ENCODE measurements at regions not wholly inside any gene's neighbourhood (a gene's known extent, or its start where the extent isn't known, plus 50 kb on each side); places are given as distances from the start of the nearest gene placed in this dataset.
"Not testable (repeated sequence)": the region's sequence is repeated elsewhere in the genome, so short reads cannot be mapped to it uniquely, and the experiment has no call there.

DNA sequence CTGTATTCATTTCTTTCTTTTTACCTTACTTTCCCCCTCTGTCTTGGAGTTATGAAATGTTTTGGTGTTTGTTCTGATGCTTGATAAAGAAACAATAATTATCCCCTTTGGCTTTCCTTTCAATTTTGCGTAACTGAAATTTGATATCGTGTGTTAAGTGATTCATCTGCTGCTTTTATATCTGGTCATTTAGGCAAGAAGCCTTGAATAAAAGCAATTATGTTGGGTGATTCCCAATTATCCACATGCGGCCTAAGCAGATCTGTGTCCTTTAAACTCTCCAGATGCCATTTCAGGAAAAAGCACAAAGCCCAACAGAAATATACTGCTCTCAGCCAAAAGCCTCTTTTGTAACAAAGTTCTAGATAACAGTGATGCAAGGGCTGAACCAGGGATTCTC lies 92.8 kb downstream of the TAF11L14 start:
- H3K36me3 ChIP-seq (ENCODE audit: insufficient read depth, low read length) = no peaks in the 10 kb centered on the region
- no peak overlapping the region for H3K9ac ChIP-seq (ENCODE audit: low read length)
- H3K27ac ChIP-seq (ENCODE audit: low read depth, low read length) = no peak overlapping the region
- H3K9me3 ChIP-seq (ENCODE audit: low read length) = no peaks in the 10 kb centered on the region
- H3K27me3 ChIP-seq (ENCODE audit: control insufficient read depth in 1 of 2, insufficient read depth in 2 of 2, low read length in 2 of 2) = no peaks in the 10 kb centered on the region
- no peaks in the 10 kb centered on the region for H3K4me1 ChIP-seq (ENCODE audit: insufficient read depth, low read length)
- H3K4me3 ChIP-seq (ENCODE audit: low read depth in 1 of 2, low read length in 2 of 2) = no peak overlapping the region

DNA sequence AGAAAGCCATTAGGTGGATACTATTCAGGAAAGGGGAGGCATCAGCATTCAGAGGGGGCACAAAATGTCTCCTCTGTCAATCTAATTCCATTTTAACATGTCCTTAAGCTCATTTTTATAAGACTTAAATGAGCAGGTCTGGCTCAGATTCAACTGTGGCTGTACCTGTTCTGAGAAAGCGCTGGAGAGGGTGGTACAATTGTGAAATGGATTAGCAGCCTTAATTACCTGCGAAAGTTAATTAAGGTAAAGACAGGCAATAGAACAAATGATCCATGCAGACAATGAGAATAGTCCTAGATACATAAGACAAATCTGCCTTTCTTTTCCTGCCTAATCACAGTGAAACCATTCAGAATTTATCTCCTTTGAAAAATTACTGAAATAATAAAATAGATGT lies 96.2 kb downstream of the TAF11L14 start:
- H3K27ac ChIP-seq (ENCODE audit: low read depth, low read length) = no peak overlapping the region
- no peaks in the 10 kb centered on the region for H3K4me1 ChIP-seq (ENCODE audit: insufficient read depth, low read length)
- no peaks in the 10 kb centered on the region for H3K36me3 ChIP-seq (ENCODE audit: insufficient read depth, low read length)
- H3K27me3 ChIP-seq (ENCODE audit: control insufficient read depth in 1 of 2, insufficient read depth in 2 of 2, low read length in 2 of 2) = no peaks in the 10 kb centered on the region
- H3K9ac ChIP-seq (ENCODE audit: low read length) = no peak overlapping the region
- H3K9me3 ChIP-seq (ENCODE audit: low read length) = no peaks in the 10 kb centered on the region
- H3K4me3 ChIP-seq (ENCODE audit: low read depth in 1 of 2, low read length in 2 of 2) = no peak overlapping the region

DNA sequence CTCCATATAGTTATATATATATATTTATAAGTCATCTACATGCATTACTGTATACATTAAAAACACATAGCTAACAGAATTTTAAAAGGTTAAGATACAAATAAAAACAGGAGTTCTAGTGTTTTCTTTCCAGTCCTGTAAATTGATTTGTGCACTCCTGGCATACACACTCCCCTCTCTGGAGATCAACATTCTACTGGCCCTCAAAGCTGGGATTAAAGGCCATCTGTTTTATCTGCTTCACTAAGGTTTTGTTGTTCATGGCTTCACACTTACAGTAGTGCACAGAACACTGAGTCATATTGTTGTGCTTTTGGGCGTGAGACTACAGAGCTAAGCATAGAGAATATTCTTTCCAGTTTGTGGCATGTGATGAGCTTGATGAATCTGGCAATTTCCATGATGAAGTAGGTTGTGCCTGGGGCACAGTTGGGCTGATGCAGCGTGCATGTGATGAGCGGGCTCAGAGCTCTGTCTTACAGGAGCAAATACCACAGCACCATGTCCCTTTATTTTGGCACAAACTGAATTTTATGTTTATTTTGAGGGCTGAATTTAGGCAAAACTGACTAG lies 98.2 kb downstream of the TAF11L14 start:
- H3K4me1 ChIP-seq (ENCODE audit: insufficient read depth, low read length) = no peaks in the 10 kb centered on the region
- H3K9me3 ChIP-seq (ENCODE audit: low read length) = no peaks in the 10 kb centered on the region
- H3K36me3 ChIP-seq (ENCODE audit: insufficient read depth, low read length) = no peaks in the 10 kb centered on the region
- no peaks in the 10 kb centered on the region for H3K27me3 ChIP-seq (ENCODE audit: control insufficient read depth in 1 of 2, insufficient read depth in 2 of 2, low read length in 2 of 2)
- no peak overlapping the region for H3K9ac ChIP-seq (ENCODE audit: low read length)
- no peak overlapping the region for H3K27ac ChIP-seq (ENCODE audit: low read depth, low read length)
- H3K4me3 ChIP-seq (ENCODE audit: low read depth in 1 of 2, low read length in 2 of 2) = no peak overlapping the region

DNA sequence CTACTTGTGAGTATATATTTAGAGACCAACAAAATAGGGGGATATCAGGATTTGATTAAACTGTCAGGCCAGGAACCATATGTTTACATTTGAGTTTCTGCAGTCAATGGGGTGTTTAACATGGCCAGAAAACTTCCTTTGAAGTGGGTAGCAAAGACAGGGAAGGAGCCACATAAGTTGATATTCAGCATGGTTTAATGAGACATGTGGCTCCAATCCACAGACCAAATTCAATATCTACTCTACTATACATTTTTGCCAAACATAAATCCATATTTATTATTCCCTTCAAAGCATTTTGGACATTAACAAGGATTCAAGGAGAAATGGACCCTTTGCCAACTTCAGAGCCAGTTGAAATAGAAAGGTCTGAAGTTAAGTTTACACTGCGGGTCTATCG lies 99.8 kb downstream of the TAF11L14 start:
- no peak overlapping the region for H3K27ac ChIP-seq (ENCODE audit: low read depth, low read length)
- no peaks in the 10 kb centered on the region for H3K36me3 ChIP-seq (ENCODE audit: insufficient read depth, low read length)
- H3K27me3 ChIP-seq (ENCODE audit: control insufficient read depth in 1 of 2, insufficient read depth in 2 of 2, low read length in 2 of 2) = no peaks in the 10 kb centered on the region
- H3K4me1 ChIP-seq (ENCODE audit: insufficient read depth, low read length) = no peaks in the 10 kb centered on the region
- no peak overlapping the region for H3K4me3 ChIP-seq (ENCODE audit: low read depth in 1 of 2, low read length in 2 of 2)
- no peaks in the 10 kb centered on the region for H3K9me3 ChIP-seq (ENCODE audit: low read length)
- no peak overlapping the region for H3K9ac ChIP-seq (ENCODE audit: low read length)

DNA sequence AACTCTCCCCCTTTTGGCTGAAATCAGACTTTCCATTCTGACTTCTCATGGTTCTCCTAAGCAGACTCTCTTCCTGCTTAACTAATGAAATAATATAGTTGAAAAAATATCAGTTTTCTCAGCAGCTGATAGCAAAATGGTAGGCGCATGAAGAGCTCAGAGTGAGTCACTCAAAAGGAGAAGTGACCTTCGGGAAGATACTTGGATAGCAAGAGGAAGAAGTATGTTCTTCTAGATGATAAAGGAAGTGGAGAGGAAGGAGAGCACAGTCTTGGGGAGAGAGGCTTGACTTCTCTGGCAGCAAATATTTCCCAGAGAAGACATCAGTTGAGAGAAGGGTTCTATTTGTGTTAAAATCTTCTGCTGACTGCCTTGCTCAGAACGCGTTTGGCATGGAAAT lies 101.5 kb downstream of the TAF11L14 start:
- no peaks in the 10 kb centered on the region for H3K27me3 ChIP-seq (ENCODE audit: control insufficient read depth in 1 of 2, insufficient read depth in 2 of 2, low read length in 2 of 2)
- no peaks in the 10 kb centered on the region for H3K4me1 ChIP-seq (ENCODE audit: insufficient read depth, low read length)
- H3K36me3 ChIP-seq (ENCODE audit: insufficient read depth, low read length) = no peaks in the 10 kb centered on the region
- H3K9me3 ChIP-seq (ENCODE audit: low read length) = no peaks in the 10 kb centered on the region
- H3K9ac ChIP-seq (ENCODE audit: low read length) = no peak overlapping the region
- H3K27ac ChIP-seq (ENCODE audit: low read depth, low read length) = no peak overlapping the region
- H3K4me3 ChIP-seq (ENCODE audit: low read depth in 1 of 2, low read length in 2 of 2) = no peak overlapping the region

DNA sequence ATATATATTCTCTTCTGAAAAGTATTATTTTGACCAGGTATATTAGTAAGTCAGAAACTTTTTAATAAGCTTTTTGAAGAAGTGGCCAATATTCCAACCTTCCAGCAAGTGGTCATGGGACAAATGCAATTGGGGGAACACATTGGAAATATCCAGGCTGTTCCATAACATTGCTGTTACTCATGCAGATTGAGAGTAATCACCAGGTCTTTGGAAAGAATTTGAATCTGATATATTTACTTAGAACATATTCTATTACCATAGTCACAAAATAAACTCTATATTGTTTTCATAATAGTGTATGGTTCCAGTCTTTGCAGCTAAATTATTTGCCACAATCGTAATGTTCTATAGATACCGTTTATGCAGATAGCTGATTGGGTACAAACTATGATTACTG lies 102.8 kb downstream of the TAF11L14 start:
- Histone ChIP-seq H3K4me1 (ENCODE audit: insufficient read depth, low read length) (no peaks in the 10 kb centered on the region), H3K9ac (ENCODE audit: low read length) (no peak overlapping the region), H3K36me3 (ENCODE audit: insufficient read depth, low read length) (no peaks in the 10 kb centered on the region), H3K27me3 (ENCODE audit: control insufficient read depth in 1 of 2, insufficient read depth in 2 of 2, low read length in 2 of 2) (no peaks in the 10 kb centered on the region), H3K4me3 (ENCODE audit: low read depth in 1 of 2, low read length in 2 of 2) (no peak overlapping the region), H3K27ac (ENCODE audit: low read depth, low read length) (no peak overlapping the region), H3K9me3 (ENCODE audit: low read length) (no peaks in the 10 kb centered on the region)

DNA sequence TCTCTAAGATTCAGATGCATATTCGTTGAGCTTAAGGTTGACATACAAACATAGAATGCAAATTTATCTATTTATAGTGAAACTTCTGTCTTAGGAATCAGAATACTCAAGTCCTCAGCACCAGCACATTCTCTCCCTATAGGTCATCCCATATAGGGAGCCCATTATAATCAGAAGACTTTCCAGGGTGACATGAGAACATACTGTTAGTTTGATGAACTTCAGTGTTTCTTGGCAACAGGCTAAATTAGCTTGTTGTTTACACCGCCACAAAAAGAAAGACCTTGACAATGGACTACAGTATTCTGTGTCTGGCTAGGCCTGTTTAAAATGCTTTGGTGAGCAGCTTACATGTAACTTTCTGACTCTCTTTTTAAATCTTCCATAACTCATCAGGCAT lies 104.2 kb downstream of the TAF11L14 start:
- Histone ChIP-seq H3K27ac (ENCODE audit: low read depth, low read length) (no peak overlapping the region), H3K36me3 (ENCODE audit: insufficient read depth, low read length) (no peaks in the 10 kb centered on the region), H3K4me3 (ENCODE audit: low read depth in 1 of 2, low read length in 2 of 2) (no peak overlapping the region), H3K27me3 (ENCODE audit: control insufficient read depth in 1 of 2, insufficient read depth in 2 of 2, low read length in 2 of 2) (no peaks in the 10 kb centered on the region), H3K4me1 (ENCODE audit: insufficient read depth, low read length) (no peaks in the 10 kb centered on the region), H3K9me3 (ENCODE audit: low read length) (no peaks in the 10 kb centered on the region), H3K9ac (ENCODE audit: low read length) (no peak overlapping the region)

DNA sequence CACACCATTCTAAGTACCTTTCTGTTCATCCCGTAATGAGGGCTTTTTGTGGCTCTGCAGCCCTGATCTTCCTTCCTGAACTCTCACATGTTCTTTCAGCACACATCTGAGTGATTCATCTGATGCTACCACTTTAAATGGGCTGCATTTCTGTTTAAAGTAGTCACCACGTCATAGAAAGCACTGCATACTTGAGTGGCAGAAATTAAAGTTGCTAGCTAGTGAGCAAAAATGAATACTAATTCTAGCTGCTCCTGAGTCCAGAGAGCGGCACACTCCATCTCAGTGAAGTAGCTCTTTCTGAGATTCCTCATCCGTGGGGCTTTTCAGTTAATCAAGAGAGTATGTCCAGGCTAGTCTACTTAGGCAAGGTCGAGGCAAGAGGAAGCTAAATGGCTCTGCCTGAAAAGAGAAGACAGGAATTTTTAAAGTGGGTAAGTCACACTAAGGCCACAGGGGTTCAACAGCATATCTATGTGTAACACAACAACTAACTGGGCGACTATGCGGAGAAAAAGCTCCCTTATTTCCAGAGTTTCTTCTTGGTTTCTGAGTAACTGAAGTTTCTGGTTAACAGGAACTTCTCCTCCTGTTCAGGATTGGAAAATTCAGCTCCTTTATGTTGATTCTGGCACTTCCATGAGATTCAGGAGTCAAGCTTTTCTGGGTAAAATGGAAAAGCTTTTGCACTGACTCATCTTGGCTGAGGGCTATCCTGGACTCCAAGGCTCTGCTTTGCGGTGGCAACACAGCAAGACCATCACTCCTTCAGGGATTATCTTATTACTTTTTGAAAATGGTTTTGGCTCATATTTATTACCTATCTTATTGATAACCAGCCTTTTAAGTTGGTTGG lies 109.5 kb downstream of the TAF11L14 start:
- Histone ChIP-seq H3K9me3 (ENCODE audit: low read length) (no peaks in the 10 kb centered on the region), H3K27me3 (ENCODE audit: control insufficient read depth in 1 of 2, insufficient read depth in 2 of 2, low read length in 2 of 2) (no peaks in the 10 kb centered on the region), H3K4me3 (ENCODE audit: low read depth in 1 of 2, low read length in 2 of 2) (no peak overlapping the region), H3K4me1 (ENCODE audit: insufficient read depth, low read length) (no peaks in the 10 kb centered on the region), H3K36me3 (ENCODE audit: insufficient read depth, low read length) (no peaks in the 10 kb centered on the region), H3K9ac (ENCODE audit: low read length) (no peak overlapping the region), H3K27ac (ENCODE audit: low read depth, low read length) (no peak overlapping the region)

DNA sequence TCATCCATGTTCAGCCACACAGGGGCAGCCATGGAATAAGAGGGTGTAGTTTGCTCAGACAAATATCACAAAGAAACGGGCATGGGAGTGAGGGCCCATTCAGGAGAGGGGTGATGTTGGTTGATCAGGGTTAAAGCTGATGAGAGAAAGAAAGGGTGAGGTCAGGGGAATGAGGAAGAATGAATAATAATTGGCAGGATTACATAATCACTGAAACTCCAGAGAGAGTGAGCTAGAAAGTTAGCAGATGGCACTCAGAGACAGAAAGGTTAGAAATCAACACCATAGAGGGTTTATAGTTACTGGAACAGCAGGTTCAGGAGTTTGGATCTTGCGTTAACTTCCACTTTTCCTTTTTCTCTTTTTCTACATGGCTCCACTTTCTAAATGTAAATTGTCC lies 113.9 kb downstream of the TAF11L14 start:
- Histone ChIP-seq H3K4me1 (ENCODE audit: insufficient read depth, low read length) (no peaks in the 10 kb centered on the region), H3K27me3 (ENCODE audit: control insufficient read depth in 1 of 2, insufficient read depth in 2 of 2, low read length in 2 of 2) (no peaks in the 10 kb centered on the region), H3K4me3 (ENCODE audit: low read depth in 1 of 2, low read length in 2 of 2) (no peak overlapping the region), H3K9ac (ENCODE audit: low read length) (no peak overlapping the region), H3K27ac (ENCODE audit: low read depth, low read length) (no peak overlapping the region), H3K9me3 (ENCODE audit: low read length) (no peaks in the 10 kb centered on the region), H3K36me3 (ENCODE audit: insufficient read depth, low read length) (no peaks in the 10 kb centered on the region)

DNA sequence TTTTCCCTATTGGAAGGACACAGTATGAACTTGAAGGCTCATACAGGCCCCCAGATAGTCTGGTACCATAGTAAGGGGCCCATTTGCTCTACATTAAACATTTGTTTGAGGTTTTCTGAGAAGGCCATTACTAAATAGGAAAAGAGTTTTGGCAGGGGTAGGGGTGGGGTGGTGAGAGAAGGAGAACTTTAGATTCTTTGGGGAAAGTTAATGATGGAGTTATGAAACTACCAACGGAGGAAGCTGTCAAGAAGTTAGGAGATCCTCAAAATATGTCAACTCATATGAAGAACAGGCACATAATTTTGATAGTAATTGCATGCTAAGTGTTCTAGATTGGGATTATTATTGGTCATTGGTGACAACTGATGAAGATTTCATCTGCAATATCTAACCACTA lies 114.7 kb downstream of the TAF11L14 start:
- H3K4me3 ChIP-seq (ENCODE audit: low read depth in 1 of 2, low read length in 2 of 2) = no peak overlapping the region
- no peaks in the 10 kb centered on the region for H3K27me3 ChIP-seq (ENCODE audit: control insufficient read depth in 1 of 2, insufficient read depth in 2 of 2, low read length in 2 of 2)
- no peaks in the 10 kb centered on the region for H3K36me3 ChIP-seq (ENCODE audit: insufficient read depth, low read length)
- no peak overlapping the region for H3K9ac ChIP-seq (ENCODE audit: low read length)
- no peak overlapping the region for H3K27ac ChIP-seq (ENCODE audit: low read depth, low read length)
- no peaks in the 10 kb centered on the region for H3K4me1 ChIP-seq (ENCODE audit: insufficient read depth, low read length)
- no peaks in the 10 kb centered on the region for H3K9me3 ChIP-seq (ENCODE audit: low read length)

DNA sequence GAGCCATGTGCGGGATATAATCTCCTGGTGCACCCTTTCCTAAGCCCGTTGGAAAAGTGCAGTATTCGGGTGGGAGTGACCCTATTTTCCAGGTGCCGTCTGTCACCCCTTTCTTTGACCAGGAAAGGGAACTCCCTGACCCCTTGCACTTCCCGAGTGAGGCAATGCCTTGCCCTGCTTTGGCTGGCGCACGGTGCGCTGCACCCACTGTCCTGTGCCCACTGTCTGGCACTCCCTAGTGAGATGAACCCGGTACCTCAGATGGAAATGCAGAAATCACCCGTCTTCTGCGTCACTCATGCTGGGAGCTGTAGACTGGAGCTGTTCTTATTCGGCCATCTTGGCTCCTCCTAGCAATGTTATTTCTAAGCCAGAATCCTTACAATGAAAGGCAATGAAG lies 121.1 kb downstream of the TAF11L14 start:
- H3K4me1 ChIP-seq (ENCODE audit: insufficient read depth, low read length); H3K27ac ChIP-seq (ENCODE audit: low read depth, low read length); H3K4me3 ChIP-seq (ENCODE audit: low read depth in 1 of 2, low read length in 2 of 2); H3K9ac ChIP-seq (ENCODE audit: low read length); H3K27me3 ChIP-seq (ENCODE audit: control insufficient read depth in 1 of 2, insufficient read depth in 2 of 2, low read length in 2 of 2); H3K9me3 ChIP-seq (ENCODE audit: low read length); H3K36me3 ChIP-seq (ENCODE audit: insufficient read depth, low read length): not testable (repeated sequence)

DNA sequence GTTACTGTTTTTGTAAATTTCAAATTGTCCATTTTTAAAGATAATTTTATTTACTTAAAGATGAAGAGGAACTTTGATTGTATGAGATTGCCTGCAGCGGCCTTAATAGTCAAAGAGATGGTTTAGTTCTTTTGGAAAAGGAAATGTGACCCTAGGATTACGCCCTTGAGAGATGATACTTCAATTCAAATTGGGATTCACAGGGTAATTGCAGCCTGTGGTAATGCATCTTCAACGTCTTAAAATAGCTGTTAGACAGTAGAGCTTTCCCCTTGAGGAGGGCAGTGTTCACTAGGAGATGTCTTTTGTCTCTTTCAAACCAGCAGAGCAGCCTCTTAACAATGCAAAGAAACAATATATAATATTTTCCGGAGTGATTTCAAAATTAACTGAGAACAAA lies 127.1 kb downstream of the TAF11L14 start:
- H3K27me3 ChIP-seq (ENCODE audit: control insufficient read depth in 1 of 2, insufficient read depth in 2 of 2, low read length in 2 of 2) = no peaks in the 10 kb centered on the region
- no peaks in the 10 kb centered on the region for H3K36me3 ChIP-seq (ENCODE audit: insufficient read depth, low read length)
- H3K27ac ChIP-seq (ENCODE audit: low read depth, low read length) = no peak overlapping the region
- no peak overlapping the region for H3K9ac ChIP-seq (ENCODE audit: low read length)
- no peak overlapping the region for H3K4me3 ChIP-seq (ENCODE audit: low read depth in 1 of 2, low read length in 2 of 2)
- H3K4me1 ChIP-seq (ENCODE audit: insufficient read depth, low read length) = no peaks in the 10 kb centered on the region
- no peaks in the 10 kb centered on the region for H3K9me3 ChIP-seq (ENCODE audit: low read length)

Data from muscle layer of colon (tissue), 2 donors.